Heart right ventricle (tissue), 16 donors: ENCODE measurements at regions not wholly inside any gene's neighbourhood (a gene's known extent, or its start where the extent isn't known, plus 50 kb on each side); places are given as distances from the start of the nearest gene placed in this dataset.

Source experiments
- ATAC-seq, 8 donors: fragments of 200-7000 bp; cut with Tn5 transposase; one replicate each; pipeline ENCODE4 v1.9.1; 2020; ENCODE audit warnings: mild to moderate bottlenecking in 8 of 8, moderate library complexity in 8 of 8, moderate number of reproducible peaks in 1 of 8
- DNase-seq, 2 donors: peaks; one replicate each; pipeline ENCODE4 v3.0.0-alpha.2; 2020
- H3K27ac ChIP-seq, 10 donors: fragments of 200-600 bp; sonication (generic) in 2 of 10; one replicate each; pipeline versions ENCODE4 v1.5.0 to v1.8.0; 2020 to 2022; ENCODE audit warnings: mild to moderate bottlenecking in 3 of 10
- H3K27me3 ChIP-seq, 7 donors: fragments of 200-600 bp; one replicate each; pipeline ENCODE4 v1.8.0; 2021 to 2022; ENCODE audit warnings: mild to moderate bottlenecking in 2 of 7
- H3K36me3 ChIP-seq, 9 donors: fragments of 200-600 bp; sonication (generic) in 1 of 9; one replicate each; pipeline versions ENCODE4 v1.5.0 to v1.8.0; 2020 to 2022; ENCODE audit warnings: mild to moderate bottlenecking in 2 of 9
- H3K4me1 ChIP-seq, 9 donors: fragments of 200-600 bp; sonication (generic) in 1 of 9; one replicate each; pipeline versions ENCODE4 v1.5.0 to v1.8.0; 2020 to 2022; ENCODE audit warnings: mild to moderate bottlenecking in 4 of 9
- H3K4me3 ChIP-seq, 10 donors: fragments of 200-600 bp; sonication (generic) in 2 of 10; one replicate each; pipeline versions ENCODE4 v1.5.0 to v1.8.0; 2020 to 2022; ENCODE audit warnings: mild to moderate bottlenecking in 7 of 10, moderate library complexity in 2 of 10
- H3K9me3 ChIP-seq, 11 donors: fragments of 200-600 bp in 10 of 11; sonication (generic) in 2 of 11; one replicate each; pipeline versions ENCODE4 v1.5.0 to v1.8.0; 2013 to 2022; ENCODE audit warnings: mild to moderate bottlenecking in 2 of 11, control low read depth in 1 of 11, moderate library complexity in 1 of 11
- WGBS, 2 donors: extraction: QIAGEN DNeasy Blood & Tissue Kit; methylation state at CpG; one replicate each; pipeline ENCODE4 v1.1.7; 2013; ENCODE audit warnings: inconsistent platforms in 1 of 2; 5-methylcytosine and 5-hydroxymethylcytosine counted together
- intact Hi-C, 10 donors: fragments of 100-400 bp; cut with DNase I; formaldehyde crosslinking; loops; one replicate each; pipeline versions ENCODE4 v1.11.1 to v1.14.2; 2022
- TF ChIP-seq, protein P1 (sequence below), 9 donors: fragments of 200-600 bp; sonication (generic) in 2 of 9; IDR thresholded peaks; one replicate each; pipeline versions ENCODE4 v1.5.0 to v1.8.0; 2021 to 2022; ENCODE audit warnings: antibody characterized with exemption in 9 of 9, mild to moderate bottlenecking in 5 of 9, moderate library complexity in 1 of 9
- donor health status: Arrhythmogenic right ventricular cardiomyopathy.
- donor health status: ischemic (EF 13 %, LVEDD 7.1; RV severe dilation, severe dysfunction).
- donor health status: healthy with polysubstance abuse.
- donor health status: DM: no; HTN: yes; CAD: no.
- donor health status: DM: no; HTN: no; CAD: no.
- donor health status: ischemic (EF 25% LVEDD 6.9; RV normal size, moderate dysfunction).
- donor health status: ischemic (EF 25% LVEDD 5.7; RV mildly dilated, moderate dysfunction).
- donor health status: healthy.
- donor health status: DM: yes; HTN: yes; CAD: no.
- donor health status: Ischemic cardiomyopathy.
- donor health status: ischemic (EF 35%, LVEDD 5.7; RV mildly dilated, moderate dysfunction).
- donor health status: nonischemic (EF 11% LVEDD 7.7; RV severe dilation, severe dysfunction).
- donor health status: DM: yes; HTN: yes; CAD: no.
- donor health status: PGD.
- donor health status: ischemic (EF 29% LVEDD 5.4; RV normal size, mild dysfunction).
- donor health status: nonischemic (EF 23%, LVEDD 6.1; RV moderate dilation, normal function).

DNA sequence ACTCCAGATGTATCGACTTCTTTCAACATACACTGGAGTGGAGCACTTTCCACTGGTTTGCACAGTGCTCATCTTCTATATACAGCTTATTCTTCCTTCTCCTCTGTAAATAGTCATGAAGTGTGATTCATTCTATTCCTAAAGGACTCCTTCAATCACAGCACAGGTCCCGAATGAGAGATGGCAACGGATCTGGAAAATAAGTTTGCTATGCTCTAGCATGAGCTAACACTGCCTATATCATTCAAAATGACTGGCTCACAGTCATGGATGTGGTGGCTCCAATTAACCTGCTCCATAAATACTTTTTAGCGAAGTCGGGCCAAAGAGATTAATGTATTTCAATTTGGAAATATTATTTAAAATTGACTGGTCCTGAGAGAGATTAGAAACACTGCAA lies 272.1 kb upstream of the CDH6 start:
- Histone ChIP-seq H3K4me1 (peaks cover 0 to 4% (median 0%) of the 10 kb centered on the region in 9 donors), H3K27me3 (no peaks in the 10 kb centered on the region), H3K4me3 (no peak overlapping the region), H3K27ac (no peak overlapping the region), H3K36me3 (no peaks in the 10 kb centered on the region), H3K9me3 (peaks cover 0 to 17% (median 0%) of the 10 kb centered on the region in 11 donors)
- intact Hi-C loops = no loop called here
- TF ChIP-seq, protein P1, sequence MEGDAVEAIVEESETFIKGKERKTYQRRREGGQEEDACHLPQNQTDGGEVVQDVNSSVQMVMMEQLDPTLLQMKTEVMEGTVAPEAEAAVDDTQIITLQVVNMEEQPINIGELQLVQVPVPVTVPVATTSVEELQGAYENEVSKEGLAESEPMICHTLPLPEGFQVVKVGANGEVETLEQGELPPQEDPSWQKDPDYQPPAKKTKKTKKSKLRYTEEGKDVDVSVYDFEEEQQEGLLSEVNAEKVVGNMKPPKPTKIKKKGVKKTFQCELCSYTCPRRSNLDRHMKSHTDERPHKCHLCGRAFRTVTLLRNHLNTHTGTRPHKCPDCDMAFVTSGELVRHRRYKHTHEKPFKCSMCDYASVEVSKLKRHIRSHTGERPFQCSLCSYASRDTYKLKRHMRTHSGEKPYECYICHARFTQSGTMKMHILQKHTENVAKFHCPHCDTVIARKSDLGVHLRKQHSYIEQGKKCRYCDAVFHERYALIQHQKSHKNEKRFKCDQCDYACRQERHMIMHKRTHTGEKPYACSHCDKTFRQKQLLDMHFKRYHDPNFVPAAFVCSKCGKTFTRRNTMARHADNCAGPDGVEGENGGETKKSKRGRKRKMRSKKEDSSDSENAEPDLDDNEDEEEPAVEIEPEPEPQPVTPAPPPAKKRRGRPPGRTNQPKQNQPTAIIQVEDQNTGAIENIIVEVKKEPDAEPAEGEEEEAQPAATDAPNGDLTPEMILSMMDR (IDR thresholded peaks at IDR 0.05) = no peak
- WGBS, 2 donors = 85 to 88% methylated on average over 5 of the region's 5 CpGs
- ATAC-seq (no peak), DNase-seq (no peak)

DNA sequence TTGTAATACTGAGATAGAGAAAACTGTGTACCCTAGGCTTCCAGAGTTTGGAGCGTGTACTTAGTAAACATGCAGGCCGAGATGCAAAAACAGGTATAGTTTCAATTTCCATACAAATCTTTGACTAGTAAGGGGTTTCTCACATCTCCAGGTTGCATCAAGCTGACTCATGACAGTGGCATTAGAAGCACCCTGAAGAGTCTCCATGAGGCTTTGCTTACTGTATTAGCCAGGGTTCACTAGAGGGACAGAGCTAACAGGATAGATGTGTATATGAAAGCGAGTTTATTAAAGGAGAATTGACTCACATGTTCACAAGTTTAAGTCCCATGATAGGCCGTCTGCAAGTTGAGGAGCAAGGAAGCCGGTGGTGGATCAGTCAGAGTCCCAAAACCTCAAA lies 275.3 kb upstream of the CDH6 start:
- DNase-seq (no peak), ATAC-seq (no peak)
- no peaks in the 10 kb centered on the region for H3K36me3 ChIP-seq
- 81 to 89% methylated on average over 5 of the region's 5 CpGs for WGBS, 2 donors
- H3K9me3 ChIP-seq = no peaks in the 10 kb centered on the region
- H3K4me3 ChIP-seq = no peak overlapping the region
- intact Hi-C loops = no loop called here
- no peaks in the 10 kb centered on the region for H3K4me1 ChIP-seq
- no peak overlapping the region for H3K27ac ChIP-seq
- TF ChIP-seq, protein P1 (IDR thresholded peaks at IDR 0.05) = no peak
- H3K27me3 ChIP-seq = no peaks in the 10 kb centered on the region

GRCh38 chr5:30908356-30908755 lies 285.1 kb upstream of the CDH6 start:
- WGBS, 2 donors = 55 to 67% methylated on average over 3 of the region's 3 CpGs
- H3K27ac ChIP-seq = no peak overlapping the region
- ATAC-seq = peak in 1 of 8 donors; percentile 46
- no peaks in the 10 kb centered on the region for H3K9me3 ChIP-seq
- intact Hi-C loops = no loop called here
- DNase-seq = no peak
- TF ChIP-seq, protein P1 (IDR thresholded peaks at IDR 0.05) = no peak
- no peaks in the 10 kb centered on the region for H3K4me1 ChIP-seq
- no peaks in the 10 kb centered on the region for H3K27me3 ChIP-seq
- no peaks in the 10 kb centered on the region for H3K36me3 ChIP-seq
- H3K4me3 ChIP-seq = no peak overlapping the region

GRCh38 chr5:30900367-30900766 lies 293.1 kb upstream of the CDH6 start:
- Histone ChIP-seq H3K27ac (no peak overlapping the region), H3K9me3 (no peaks in the 10 kb centered on the region), H3K27me3 (no peaks in the 10 kb centered on the region), H3K4me1 (no peaks in the 10 kb centered on the region), H3K36me3 (no peaks in the 10 kb centered on the region), H3K4me3 (no peak overlapping the region)
- ATAC-seq (no peak), DNase-seq (no peak)
- TF ChIP-seq, protein P1 (IDR thresholded peaks at IDR 0.05) = no peak
- intact Hi-C loops = no loop called here

DNA sequence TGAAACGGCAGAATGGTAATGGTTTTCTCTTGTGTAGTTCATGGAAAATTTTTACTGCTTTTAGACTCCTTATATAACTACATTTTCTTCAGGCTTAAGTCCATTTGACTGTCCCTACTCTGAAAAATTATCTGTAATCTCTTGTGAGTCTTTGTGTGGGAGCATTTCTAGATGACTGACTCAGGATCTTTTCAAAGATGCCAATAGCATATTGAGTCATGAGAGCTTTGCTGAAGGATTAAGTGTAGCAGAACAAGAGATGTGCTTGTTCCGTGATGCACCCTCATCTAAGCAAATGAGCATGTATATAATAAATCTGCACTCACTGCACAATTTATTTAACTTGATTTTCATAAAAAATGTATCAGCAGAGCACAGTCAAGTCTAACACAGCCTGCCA lies 298.7 kb upstream of the CDH6 start:
- H3K27me3 ChIP-seq = no peaks in the 10 kb centered on the region
- 84 to 87% methylated on average over 2 of the region's 2 CpGs for WGBS, 2 donors
- ATAC-seq = no peak
- H3K36me3 ChIP-seq = no peaks in the 10 kb centered on the region
- no peaks in the 10 kb centered on the region for H3K4me1 ChIP-seq
- H3K4me3 ChIP-seq = no peak overlapping the region
- no peak overlapping the region for H3K27ac ChIP-seq
- intact Hi-C loops = no loop called here
- H3K9me3 ChIP-seq = no peaks in the 10 kb centered on the region
- DNase-seq = no peak
- TF ChIP-seq, protein P1 (IDR thresholded peaks at IDR 0.05) = no peak
